GM12878 (cell line): ENCODE measurements at regions not wholly inside any gene's neighbourhood (a gene's known extent, or its start where the extent isn't known, plus 50 kb on each side); places are given as distances from the start of the nearest gene placed in this dataset.

Experiments
- ATAC-seq: fragments of 200-7000 bp; cut with Tn5 transposase; 3 replicates; pipeline ENCODE4 v1.9.1; 2020; ENCODE audit warnings: mild to moderate bottlenecking, moderate library complexity
- BruUV-seq: library from RNA; stranded (reverse); fragments of 400-500 nt; replicated peaks from 2 replicates; lab custom pipeline; 2021; lab: Mats Ljungman, UMichigan
- CTCF ChIA-PET: fragments of 300-600 bp; sonication (Branson Sonifier 250); formaldehyde crosslinking; extraction: SDS; loops from one replicate; lab custom pipeline; 2021; ENCODE audit warnings: inconsistent platforms; lab: Yijun Ruan, JAX
- POLR2A ChIA-PET: fragments of 350-600 bp; formaldehyde crosslinking; extraction: SDS; loops from one replicate; lab custom pipeline; 2021; ENCODE audit warnings: inconsistent platforms; lab: Charles Lee
- RAD21 ChIA-PET: fragments of 300-600 bp; sonication (Branson Sonifier 250); formaldehyde crosslinking; loops from one replicate; lab custom pipeline; 2023; ENCODE audit warnings: antibody characterized with exemption; ENCODE audit not compliant: unreplicated experiment; lab: Charles Lee
- SMC1A ChIA-PET: fragments of 300-600 bp; sonication (Branson Sonifier 250); formaldehyde crosslinking; loops from one replicate; lab custom pipeline; 2023; ENCODE audit not compliant: unreplicated experiment, uncharacterized antibody; lab: Charles Lee
- DNase-seq: peaks from one replicate; pipeline ENCODE4 v3.0.0-alpha.2; 2011; ENCODE audit warnings: low read depth, low spot score
- FAIRE-seq: peaks from 3 replicates; lab custom pipeline; 2011; peaks lifted over from hg19 to GRCh38; lab: Jason Lieb, UNC
- H2AFZ ChIP-seq: 2 replicates; pipeline ENCODE4 v1.6.0; 2011; ENCODE audit warnings: low read depth, low read length, control low read depth; ENCODE audit not compliant: control insufficient read depth
- H3K27ac ChIP-seq: 2 replicates; pipeline ENCODE4 v1.5.1; 2011; ENCODE audit warnings: control low read depth; ENCODE audit not compliant: control insufficient read depth, insufficient read depth
- H3K27me3 ChIP-seq, 2 experiments: replicated peaks in 1 of 2; 2 replicates each; pipeline versions ENCODE4 v1.6.0 to v1.6.1; 2011; ENCODE audit warnings: low read length in 1 of 2; ENCODE audit not compliant: control insufficient read depth in 2 of 2, insufficient read depth in 2 of 2
- H3K36me3 ChIP-seq, 2 experiments: 2 replicates each; pipeline ENCODE4 v1.5.1; 2011; ENCODE audit warnings: low read length in 1 of 2; ENCODE audit not compliant: control insufficient read depth in 2 of 2, insufficient read depth in 2 of 2
- H3K4me1 ChIP-seq: 2 replicates; pipeline ENCODE4 v1.6.1; 2011; ENCODE audit warnings: mild to moderate bottlenecking, low read length, moderate library complexity, mixed read lengths; ENCODE audit not compliant: control insufficient read depth, insufficient read depth
- H3K4me2 ChIP-seq: 2 replicates; pipeline ENCODE4 v1.6.0; 2011; ENCODE audit warnings: control low read depth; ENCODE audit not compliant: control insufficient read depth, insufficient read depth
- H3K4me3 ChIP-seq: fragments of 200-600 bp; sonication (generic); 2 replicates; pipeline ENCODE4 v1.5.1; 2016
- H3K79me2 ChIP-seq: 2 replicates; pipeline ENCODE4 v1.6.0; 2011; ENCODE audit warnings: low read length; ENCODE audit not compliant: control insufficient read depth, insufficient read depth
- H3K9ac ChIP-seq: 2 replicates; pipeline ENCODE4 v1.8.0; 2011; ENCODE audit warnings: low read length, control low read depth, mixed read lengths; ENCODE audit not compliant: control insufficient read depth, insufficient read depth
- H3K9me3 ChIP-seq: replicated peaks from 3 replicates; pipeline ENCODE4 v1.5.1; 2011; ENCODE audit warnings: mild to moderate bottlenecking, low read length; ENCODE audit not compliant: control insufficient read depth, insufficient read depth
- H4K20me1 ChIP-seq: 2 replicates; pipeline ENCODE4 v1.6.0; 2011; ENCODE audit not compliant: control insufficient read depth, insufficient read depth
- CREB1 ChIP-seq: IDR thresholded peaks from 2 replicates; pipeline ENCODE4 v1.6.1; 2012; ENCODE audit warnings: low read depth, mild to moderate bottlenecking, inconsistent platforms
- IKZF1 ChIP-seq: fragments of 450-650 bp; conservative IDR thresholded peaks from 2 replicates; pipeline ENCODE4 v1.6.1; 2017; ENCODE audit warnings: antibody characterized with exemption, mild to moderate bottlenecking
- NFIC ChIP-seq: IDR thresholded peaks from 2 replicates; pipeline ENCODE4 v1.6.1; 2012; ENCODE audit warnings: low read depth, mild to moderate bottlenecking, inconsistent platforms, low read length, moderate library complexity
- NFYA ChIP-seq: IDR thresholded peaks from 2 replicates; pipeline ENCODE4 v1.6.1; 2011; ENCODE audit warnings: low read depth, mild to moderate bottlenecking, low read length, improper control_type of control experiment, borderline replicate concordance
- PAX8 ChIP-seq: fragments of 450-650 bp; IDR thresholded peaks from 2 replicates; pipeline ENCODE4 v1.6.1; 2017; ENCODE audit warnings: mild to moderate bottlenecking, moderate library complexity
- RB1 ChIP-seq: fragments of 450-650 bp; formaldehyde crosslinking; IDR thresholded peaks from 2 replicates; pipeline ENCODE4 v1.6.1; 2017; ENCODE audit warnings: mild to moderate bottlenecking, borderline replicate concordance
- RUNX3 ChIP-seq: IDR thresholded peaks from 2 replicates; pipeline ENCODE4 v1.6.1; 2012; ENCODE audit warnings: low read length, inconsistent platforms
- SMARCA5 ChIP-seq: fragments of 450-650 bp; IDR thresholded peaks from 2 replicates; pipeline ENCODE4 v1.6.1; 2017; ENCODE audit warnings: mild to moderate bottlenecking
- STAT1 ChIP-seq: fragments of 450-650 bp; conservative IDR thresholded peaks from 2 replicates; pipeline ENCODE4 v1.6.1; 2014; ENCODE audit warnings: antibody characterized with exemption, mild to moderate bottlenecking
- TAF1 ChIP-seq: IDR thresholded peaks from 2 replicates; pipeline ENCODE4 v1.6.1; 2011; ENCODE audit warnings: mild to moderate bottlenecking, low read depth, low read length, borderline replicate concordance
- TCF7 ChIP-seq: IDR thresholded peaks from 2 replicates; pipeline ENCODE4 v1.6.1; 2014; ENCODE audit warnings: antibody characterized with exemption, borderline replicate concordance
- YBX1 ChIP-seq: fragments of 450-650 bp; IDR thresholded peaks from 2 replicates; pipeline ENCODE4 v1.6.1; 2016; ENCODE audit warnings: antibody characterized with exemption
- ZBED1 ChIP-seq: IDR thresholded peaks from 2 replicates; pipeline ENCODE4 v1.6.1; 2016; ENCODE audit warnings: borderline replicate concordance
- ZZZ3 ChIP-seq: IDR thresholded peaks from 2 replicates; pipeline ENCODE4 v1.6.1; 2011; ENCODE audit warnings: low read depth; ENCODE audit not compliant: control insufficient read depth, insufficient read length
- WGBS: methylation state at CpG from one replicate; pipeline ENCODE4 v1.1.6; 2016; ENCODE audit warnings: low lambda C conversion rate; ENCODE audit not compliant: insufficient replicate concordance, insufficient coverage; ENCODE audit errors: missing lambda C conversion rate; 5-methylcytosine and 5-hydroxymethylcytosine counted together
- in situ Hi-C: fragments of 300-500 bp; cut with MboI; formaldehyde crosslinking; loops from 9 replicates; pipeline ENCODE4 v1.14.3; 2018; ENCODE audit warnings: mixed read lengths
- intact Hi-C: fragments of 100-400 bp; cut with micrococcal nuclease; formaldehyde crosslinking; loops from one replicate; pipeline ENCODE4 v1.14.2; 2022; ENCODE audit not compliant: unreplicated experiment
- TF ChIP-seq, protein P1 (sequence below): fragments of 450-650 bp; formaldehyde crosslinking; IDR thresholded peaks from 2 replicates; pipeline ENCODE4 v1.4.0; 2020; ENCODE audit warnings: mild to moderate bottlenecking, moderate library complexity
- TF ChIP-seq, protein P2 (sequence below): IDR thresholded peaks from 2 replicates; pipeline ENCODE4 v1.6.1; 2012; ENCODE audit warnings: low read depth, low read length, improper control_type of control experiment
- TF ChIP-seq, protein P3 (sequence below): IDR thresholded peaks from 2 replicates; pipeline ENCODE4 v1.6.1; 2012; ENCODE audit warnings: improper control_type of control experiment, low read depth, low read length; ENCODE audit not compliant: insufficient replicate concordance

DNA sequence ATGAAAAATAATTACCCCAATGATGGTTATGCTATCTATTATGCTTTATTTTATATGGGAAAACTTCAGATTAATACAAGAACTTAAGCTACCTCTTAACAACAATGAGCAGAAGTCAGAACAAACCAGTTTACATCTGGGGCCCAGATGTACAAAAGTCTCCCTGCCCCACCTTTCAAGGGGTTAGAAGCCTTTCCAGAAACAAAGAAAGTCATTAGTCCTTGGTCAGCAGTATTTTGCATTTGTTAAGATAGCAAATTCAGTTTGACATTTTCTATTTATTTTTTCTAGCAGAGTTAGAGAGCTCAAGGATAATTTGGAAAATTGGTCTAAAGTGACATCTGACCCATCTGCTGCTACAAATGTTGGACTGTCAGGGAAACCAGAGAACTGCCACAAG lies 478.7 kb upstream of the UBE2E2 start (continued):
- TF ChIP-seq, protein P1, sequence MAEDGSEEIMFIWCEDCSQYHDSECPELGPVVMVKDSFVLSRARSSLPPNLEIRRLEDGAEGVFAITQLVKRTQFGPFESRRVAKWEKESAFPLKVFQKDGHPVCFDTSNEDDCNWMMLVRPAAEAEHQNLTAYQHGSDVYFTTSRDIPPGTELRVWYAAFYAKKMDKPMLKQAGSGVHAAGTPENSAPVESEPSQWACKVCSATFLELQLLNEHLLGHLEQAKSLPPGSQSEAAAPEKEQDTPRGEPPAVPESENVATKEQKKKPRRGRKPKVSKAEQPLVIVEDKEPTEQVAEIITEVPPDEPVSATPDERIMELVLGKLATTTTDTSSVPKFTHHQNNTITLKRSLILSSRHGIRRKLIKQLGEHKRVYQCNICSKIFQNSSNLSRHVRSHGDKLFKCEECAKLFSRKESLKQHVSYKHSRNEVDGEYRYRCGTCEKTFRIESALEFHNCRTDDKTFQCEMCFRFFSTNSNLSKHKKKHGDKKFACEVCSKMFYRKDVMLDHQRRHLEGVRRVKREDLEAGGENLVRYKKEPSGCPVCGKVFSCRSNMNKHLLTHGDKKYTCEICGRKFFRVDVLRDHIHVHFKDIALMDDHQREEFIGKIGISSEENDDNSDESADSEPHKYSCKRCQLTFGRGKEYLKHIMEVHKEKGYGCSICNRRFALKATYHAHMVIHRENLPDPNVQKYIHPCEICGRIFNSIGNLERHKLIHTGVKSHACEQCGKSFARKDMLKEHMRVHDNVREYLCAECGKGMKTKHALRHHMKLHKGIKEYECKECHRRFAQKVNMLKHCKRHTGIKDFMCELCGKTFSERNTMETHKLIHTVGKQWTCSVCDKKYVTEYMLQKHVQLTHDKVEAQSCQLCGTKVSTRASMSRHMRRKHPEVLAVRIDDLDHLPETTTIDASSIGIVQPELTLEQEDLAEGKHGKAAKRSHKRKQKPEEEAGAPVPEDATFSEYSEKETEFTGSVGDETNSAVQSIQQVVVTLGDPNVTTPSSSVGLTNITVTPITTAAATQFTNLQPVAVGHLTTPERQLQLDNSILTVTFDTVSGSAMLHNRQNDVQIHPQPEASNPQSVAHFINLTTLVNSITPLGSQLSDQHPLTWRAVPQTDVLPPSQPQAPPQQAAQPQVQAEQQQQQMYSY (CRISPR knock-in tag), result no peak
- no peak for TF ChIP-seq TCF7
- TF ChIP-seq YBX1, result no peak
- TF ChIP-seq CREB1, result no peak
- no peak for TF ChIP-seq ZBED1

DNA sequence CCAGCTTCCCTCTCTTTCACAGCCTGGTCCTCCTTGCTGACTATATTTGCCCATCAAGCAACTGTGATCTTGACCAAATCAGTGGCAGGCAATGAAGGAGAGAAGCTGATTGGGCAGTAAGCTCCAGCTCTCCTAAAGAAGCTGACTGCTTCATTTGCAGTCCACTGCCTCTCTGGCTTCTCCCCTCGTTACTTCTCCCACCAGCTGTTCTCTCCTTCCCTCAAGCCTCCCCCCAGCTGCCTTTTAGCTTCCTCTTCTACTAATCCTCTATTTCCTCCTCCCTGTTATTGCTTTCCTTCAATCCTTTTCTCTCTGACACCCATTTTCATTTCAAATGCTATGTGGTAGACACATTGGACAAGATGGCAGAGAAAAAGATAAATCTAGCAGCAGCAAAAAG lies 474.7 kb upstream of the UBE2E2 start:
- intact Hi-C loops, result no loop called here
- ChIA-PET CTCF (no interaction called here), RAD21 (no interaction called here), POLR2A (no interaction called here), SMC1A (interaction anchor here (2.1 kb wide), 1 partner anchor 25 kb away, joined by 4 read pairs; no protein-coding TSS in a partner anchor)
- Histone ChIP-seq H3K9ac (no peak overlapping the region), H3K4me1 (no peaks in the 10 kb centered on the region), H3K4me3 (no peak overlapping the region), H3K79me2 (no peaks in the 10 kb centered on the region), H3K36me3 (no peaks in the 10 kb centered on the region), H3K27me3 (no peaks in the 10 kb centered on the region), H3K27ac (no peak overlapping the region), H2AFZ (no peak overlapping the region), H4K20me1 (no peaks in the 10 kb centered on the region), H3K9me3 (no peaks in the 10 kb centered on the region), H3K4me2 (no peak overlapping the region)
- in situ Hi-C loops, result no loop called here
- DNase-seq, result no peak
- WGBS, result 0% methylated on average over 1 of the region's 1 CpG
- BruUV-seq, result no TSS peak
- ATAC-seq, result no peak
- FAIRE-seq, result no peak
- TF ChIP-seq IKZF1 (no peak), TCF7 (no peak), RB1 (no peak), RUNX3 (no peak), ZZZ3 (no peak), STAT1 (no peak), TAF1 (no peak), NFIC (no peak), SMARCA5 (no peak), PAX8 (no peak), NFYA (no peak)
- TF ChIP-seq, protein P2, sequence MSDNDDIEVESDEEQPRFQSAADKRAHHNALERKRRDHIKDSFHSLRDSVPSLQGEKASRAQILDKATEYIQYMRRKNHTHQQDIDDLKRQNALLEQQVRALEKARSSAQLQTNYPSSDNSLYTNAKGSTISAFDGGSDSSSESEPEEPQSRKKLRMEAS, result no peak
- TF ChIP-seq, protein P3, sequence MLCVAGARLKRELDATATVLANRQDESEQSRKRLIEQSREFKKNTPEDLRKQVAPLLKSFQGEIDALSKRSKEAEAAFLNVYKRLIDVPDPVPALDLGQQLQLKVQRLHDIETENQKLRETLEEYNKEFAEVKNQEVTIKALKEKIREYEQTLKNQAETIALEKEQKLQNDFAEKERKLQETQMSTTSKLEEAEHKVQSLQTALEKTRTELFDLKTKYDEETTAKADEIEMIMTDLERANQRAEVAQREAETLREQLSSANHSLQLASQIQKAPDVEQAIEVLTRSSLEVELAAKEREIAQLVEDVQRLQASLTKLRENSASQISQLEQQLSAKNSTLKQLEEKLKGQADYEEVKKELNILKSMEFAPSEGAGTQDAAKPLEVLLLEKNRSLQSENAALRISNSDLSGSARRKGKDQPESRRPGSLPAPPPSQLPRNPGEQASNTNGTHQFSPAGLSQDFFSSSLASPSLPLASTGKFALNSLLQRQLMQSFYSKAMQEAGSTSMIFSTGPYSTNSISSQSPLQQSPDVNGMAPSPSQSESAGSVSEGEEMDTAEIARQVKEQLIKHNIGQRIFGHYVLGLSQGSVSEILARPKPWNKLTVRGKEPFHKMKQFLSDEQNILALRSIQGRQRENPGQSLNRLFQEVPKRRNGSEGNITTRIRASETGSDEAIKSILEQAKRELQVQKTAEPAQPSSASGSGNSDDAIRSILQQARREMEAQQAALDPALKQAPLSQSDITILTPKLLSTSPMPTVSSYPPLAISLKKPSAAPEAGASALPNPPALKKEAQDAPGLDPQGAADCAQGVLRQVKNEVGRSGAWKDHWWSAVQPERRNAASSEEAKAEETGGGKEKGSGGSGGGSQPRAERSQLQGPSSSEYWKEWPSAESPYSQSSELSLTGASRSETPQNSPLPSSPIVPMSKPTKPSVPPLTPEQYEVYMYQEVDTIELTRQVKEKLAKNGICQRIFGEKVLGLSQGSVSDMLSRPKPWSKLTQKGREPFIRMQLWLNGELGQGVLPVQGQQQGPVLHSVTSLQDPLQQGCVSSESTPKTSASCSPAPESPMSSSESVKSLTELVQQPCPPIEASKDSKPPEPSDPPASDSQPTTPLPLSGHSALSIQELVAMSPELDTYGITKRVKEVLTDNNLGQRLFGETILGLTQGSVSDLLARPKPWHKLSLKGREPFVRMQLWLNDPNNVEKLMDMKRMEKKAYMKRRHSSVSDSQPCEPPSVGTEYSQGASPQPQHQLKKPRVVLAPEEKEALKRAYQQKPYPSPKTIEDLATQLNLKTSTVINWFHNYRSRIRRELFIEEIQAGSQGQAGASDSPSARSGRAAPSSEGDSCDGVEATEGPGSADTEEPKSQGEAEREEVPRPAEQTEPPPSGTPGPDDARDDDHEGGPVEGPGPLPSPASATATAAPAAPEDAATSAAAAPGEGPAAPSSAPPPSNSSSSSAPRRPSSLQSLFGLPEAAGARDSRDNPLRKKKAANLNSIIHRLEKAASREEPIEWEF, result no peak
